ENCODE measurements at regions not wholly inside any gene's neighbourhood (a gene's known extent, or its start where the extent isn't known, plus 50 kb on each side); places are given as distances from the start of the nearest gene placed in this dataset.

GRCh38 chr5:155258161-155258560 is 244.6 kb downstream of the KIF4B start:
- TF ChIP-seq CTCF (IDR thresholded peaks at IDR 0.05), result no peak
- no peak for TF ChIP-seq POLR2A (IDR thresholded peaks at IDR 0.05)
